Sigmoid colon (tissue), 4 donors: ENCODE measurements at regions not wholly inside any gene's neighbourhood (a gene's known extent, or its start where the extent isn't known, plus 50 kb on each side); places are given as distances from the start of the nearest gene placed in this dataset.

Source experiments
- POLR2A ChIP-seq, 2 donors: fragments of 450-650 bp; IDR thresholded peaks; one replicate each; pipeline ENCODE4 v1.6.1; 2016; ENCODE audit warnings: antibody characterized with exemption in 2 of 2, mild to moderate bottlenecking in 2 of 2, moderate library complexity in 2 of 2
- POLR2AphosphoS5 ChIP-seq, 4 donors: sonication (generic); formaldehyde crosslinking; IDR thresholded peaks; one replicate each; pipeline ENCODE4 v1.6.1; 2017; ENCODE audit warnings: antibody characterized with exemption in 4 of 4
- TF ChIP-seq, protein P1 (sequence below), 4 experiments: fragments of 450-650 bp in 3 of 4; fragments of 200-600 bp in 1 of 4; IDR thresholded peaks; one replicate each; pipeline ENCODE4 v1.5.1; 2016 to 2019; ENCODE audit warnings: antibody characterized with exemption in 4 of 4, mild to moderate bottlenecking in 3 of 4, moderate library complexity in 2 of 4

DNA sequence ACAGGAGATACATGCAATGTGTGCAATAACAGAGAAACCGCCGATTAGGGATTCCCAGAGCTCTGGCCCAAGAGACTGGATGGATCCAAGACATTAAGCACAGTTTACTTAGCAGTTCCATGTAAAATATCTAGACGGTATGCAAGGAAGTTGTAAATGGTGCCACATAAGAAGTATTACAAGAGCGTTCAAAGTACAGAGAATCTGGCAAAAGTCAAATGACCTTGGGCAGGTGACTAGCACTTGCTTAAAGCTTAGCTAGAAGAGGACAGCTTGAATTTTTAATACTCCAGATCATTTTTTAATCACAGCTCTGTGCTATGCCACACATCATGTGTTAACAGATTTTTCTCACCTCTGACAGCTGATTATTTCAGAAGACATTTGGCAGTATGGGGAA lies 72.3 kb upstream of the TNPO1 start:
- TF ChIP-seq, protein P1, sequence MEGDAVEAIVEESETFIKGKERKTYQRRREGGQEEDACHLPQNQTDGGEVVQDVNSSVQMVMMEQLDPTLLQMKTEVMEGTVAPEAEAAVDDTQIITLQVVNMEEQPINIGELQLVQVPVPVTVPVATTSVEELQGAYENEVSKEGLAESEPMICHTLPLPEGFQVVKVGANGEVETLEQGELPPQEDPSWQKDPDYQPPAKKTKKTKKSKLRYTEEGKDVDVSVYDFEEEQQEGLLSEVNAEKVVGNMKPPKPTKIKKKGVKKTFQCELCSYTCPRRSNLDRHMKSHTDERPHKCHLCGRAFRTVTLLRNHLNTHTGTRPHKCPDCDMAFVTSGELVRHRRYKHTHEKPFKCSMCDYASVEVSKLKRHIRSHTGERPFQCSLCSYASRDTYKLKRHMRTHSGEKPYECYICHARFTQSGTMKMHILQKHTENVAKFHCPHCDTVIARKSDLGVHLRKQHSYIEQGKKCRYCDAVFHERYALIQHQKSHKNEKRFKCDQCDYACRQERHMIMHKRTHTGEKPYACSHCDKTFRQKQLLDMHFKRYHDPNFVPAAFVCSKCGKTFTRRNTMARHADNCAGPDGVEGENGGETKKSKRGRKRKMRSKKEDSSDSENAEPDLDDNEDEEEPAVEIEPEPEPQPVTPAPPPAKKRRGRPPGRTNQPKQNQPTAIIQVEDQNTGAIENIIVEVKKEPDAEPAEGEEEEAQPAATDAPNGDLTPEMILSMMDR (IDR thresholded peaks at IDR 0.05): no peak
- no peak for TF ChIP-seq POLR2AphosphoS5 (IDR thresholded peaks at IDR 0.05)
- TF ChIP-seq POLR2A (IDR thresholded peaks at IDR 0.05): no peak
